Adipocyte (in vitro differentiated cells): ENCODE measurements at regions not wholly inside any gene's neighbourhood (a gene's known extent, or its start where the extent isn't known, plus 50 kb on each side); places are given as distances from the start of the nearest gene placed in this dataset.

Experiments used
- DNase-seq: peaks from one replicate; pipeline ENCODE4 v3.0.0-alpha.2; 2015; ENCODE audit warnings: low read depth
- H3K27me3 ChIP-seq: replicated peaks from 2 replicates; pipeline ENCODE4 v1.7.0; 2013; ENCODE audit warnings: mild to moderate bottlenecking, low read length, moderate library complexity; ENCODE audit not compliant: control insufficient read depth, insufficient read depth
- H3K36me3 ChIP-seq: 2 replicates; pipeline ENCODE4 v1.7.0; 2013; ENCODE audit warnings: low read length, mild to moderate bottlenecking, moderate library complexity; ENCODE audit not compliant: control insufficient read depth, insufficient read depth, severe bottlenecking
- H3K4me1 ChIP-seq: 2 replicates; pipeline ENCODE4 v1.7.0; 2013; ENCODE audit warnings: mild to moderate bottlenecking, low read length, moderate library complexity; ENCODE audit not compliant: control insufficient read depth, insufficient read depth
- H3K4me3 ChIP-seq: 2 replicates; pipeline ENCODE4 v1.7.0; 2013; ENCODE audit warnings: mild to moderate bottlenecking, low read length, moderate library complexity
- H3K9ac ChIP-seq: 2 replicates; pipeline ENCODE4 v1.7.0; 2013; ENCODE audit warnings: mild to moderate bottlenecking, low read length, moderate library complexity
- H3K9me3 ChIP-seq: 2 replicates; pipeline ENCODE4 v1.7.0; 2013; ENCODE audit warnings: mild to moderate bottlenecking, low read length, moderate library complexity; ENCODE audit not compliant: control insufficient read depth

GRCh38 chr14:26856876-26857518 lies 259.2 kb upstream of the NOVA1 start:
- no peaks in the 10 kb centered on the region for H3K27me3 ChIP-seq
- H3K9ac ChIP-seq, result peak overlapping the region; percentile 11
- H3K36me3 ChIP-seq, result no peaks in the 10 kb centered on the region
- H3K9me3 ChIP-seq, result no peaks in the 10 kb centered on the region
- DNase-seq, result peak; percentile 7
- H3K4me1 ChIP-seq, result peaks cover 19% of the 10 kb centered on the region
- H3K4me3 ChIP-seq, result no peak overlapping the region

DNA sequence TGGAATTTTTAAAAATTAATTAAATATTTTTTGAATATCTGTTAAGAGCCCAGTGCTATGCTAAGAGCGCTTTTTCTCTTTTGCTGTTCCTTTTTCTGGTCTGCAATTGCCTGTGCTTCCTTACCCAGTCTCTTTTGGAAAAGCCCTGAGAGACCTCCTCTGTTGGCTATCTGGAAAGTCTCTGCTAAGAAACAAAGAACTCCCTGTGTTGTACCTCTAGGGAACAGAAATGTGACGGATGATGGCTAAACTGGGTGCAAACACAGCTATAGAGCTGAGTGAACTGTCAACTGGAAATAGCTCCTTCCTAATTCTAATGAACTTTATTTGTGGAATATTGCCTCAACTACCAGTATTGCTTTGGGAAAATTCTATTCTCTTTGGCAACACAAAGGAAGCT lies 261.6 kb upstream of the NOVA1 start:
- Histone ChIP-seq H3K4me3 (no peak overlapping the region), H3K4me1 (peaks cover 19% of the 10 kb centered on the region), H3K27me3 (no peaks in the 10 kb centered on the region), H3K9me3 (no peaks in the 10 kb centered on the region), H3K9ac (no peak overlapping the region), H3K36me3 (no peaks in the 10 kb centered on the region)
- DNase-seq, result no peak

DNA sequence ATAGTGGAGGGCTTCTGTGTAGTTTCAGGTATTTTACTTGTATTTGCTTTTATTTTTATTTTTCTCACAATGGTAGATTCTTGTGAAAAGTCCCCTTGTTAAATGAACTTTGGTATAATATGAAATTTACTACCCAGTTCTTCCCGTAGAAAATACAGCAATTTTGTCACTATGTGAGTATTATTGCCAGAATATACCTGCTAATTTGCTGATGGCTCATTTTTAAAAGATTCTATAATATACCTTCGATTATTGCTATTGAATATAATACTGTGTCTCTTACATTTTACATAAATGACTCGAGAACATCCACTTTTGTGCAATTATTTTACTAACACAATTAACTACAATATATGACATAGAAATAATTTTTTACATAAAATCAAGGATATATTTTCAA lies 262.3 kb upstream of the NOVA1 start:
- H3K4me3 ChIP-seq, result no peak overlapping the region
- no peaks in the 10 kb centered on the region for H3K27me3 ChIP-seq
- H3K9me3 ChIP-seq, result no peaks in the 10 kb centered on the region
- peaks cover 15% of the 10 kb centered on the region for H3K4me1 ChIP-seq
- no peaks in the 10 kb centered on the region for H3K36me3 ChIP-seq
- no peak overlapping the region for H3K9ac ChIP-seq
- no peak for DNase-seq

DNA sequence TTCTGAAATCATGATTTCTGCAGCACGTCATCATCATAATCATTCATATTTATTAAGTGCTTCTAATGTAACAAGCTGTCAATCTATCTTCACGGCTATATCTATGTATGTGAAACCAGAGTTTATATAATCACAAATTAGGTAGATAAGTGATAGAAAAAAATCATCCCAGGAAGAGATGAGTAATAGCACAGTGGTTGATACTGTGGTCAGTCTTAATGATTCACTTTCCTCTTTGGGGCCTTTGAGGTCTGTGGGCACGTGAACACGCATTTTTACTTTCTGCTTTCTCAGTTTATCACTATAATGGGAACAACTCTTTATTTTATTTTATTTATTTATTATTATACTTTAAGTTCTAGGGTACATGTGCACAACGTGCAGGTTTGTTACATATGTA lies 265.9 kb upstream of the NOVA1 start:
- no peaks in the 10 kb centered on the region for H3K36me3 ChIP-seq
- H3K27me3 ChIP-seq, result no peaks in the 10 kb centered on the region
- H3K4me3 ChIP-seq, result no peak overlapping the region
- DNase-seq, result no peak
- no peak overlapping the region for H3K9ac ChIP-seq
- peaks cover 7% of the 10 kb centered on the region for H3K4me1 ChIP-seq
- H3K9me3 ChIP-seq, result no peaks in the 10 kb centered on the region

- Histone ChIP-seq H3K27me3 (no peaks in the 10 kb centered on the region), H3K4me1 (peaks cover 18% of the 10 kb centered on the region), H3K9ac (no peak overlapping the region), H3K9me3 (no peaks in the 10 kb centered on the region), H3K4me3 (no peak overlapping the region), H3K36me3 (no peaks in the 10 kb centered on the region)
- no peak for DNase-seq
These were observed 268.9 kb upstream of the NOVA1 start for GRCh38 chr14:26866721-26867120.

DNA sequence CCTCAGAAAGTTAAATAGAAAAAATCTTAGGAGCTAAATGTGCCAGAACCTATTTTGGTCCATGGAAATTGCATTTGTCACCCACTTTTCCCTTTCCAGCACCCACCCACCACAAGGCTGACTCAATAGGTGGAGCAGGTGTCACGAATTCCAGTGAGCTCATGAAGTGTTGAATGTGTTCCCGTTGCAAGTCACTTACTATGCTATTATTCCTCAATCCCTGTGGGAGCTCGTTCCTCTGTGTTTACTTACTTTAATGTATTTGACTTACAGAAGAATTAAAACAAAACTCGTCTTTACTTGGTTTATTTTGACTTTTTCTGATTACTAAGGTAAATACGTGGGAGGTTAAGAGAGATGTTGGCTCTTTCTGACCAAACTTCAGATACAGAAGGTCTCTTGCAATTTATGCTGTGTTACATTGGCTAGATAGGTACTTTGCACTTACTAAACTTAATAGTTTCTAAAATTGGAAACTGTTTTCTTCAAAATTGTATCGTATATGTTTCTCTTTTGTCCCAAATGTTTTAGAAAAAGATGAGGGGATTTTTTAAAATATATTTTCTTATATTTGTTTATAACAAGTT lies 269.4 kb upstream of the NOVA1 start:
- Histone ChIP-seq H3K36me3 (no peaks in the 10 kb centered on the region), H3K9ac (no peak overlapping the region), H3K4me1 (peaks cover 18% of the 10 kb centered on the region), H3K9me3 (no peaks in the 10 kb centered on the region), H3K27me3 (no peaks in the 10 kb centered on the region), H3K4me3 (peak overlapping the region; percentile 32)
- DNase-seq, result no peak

DNA sequence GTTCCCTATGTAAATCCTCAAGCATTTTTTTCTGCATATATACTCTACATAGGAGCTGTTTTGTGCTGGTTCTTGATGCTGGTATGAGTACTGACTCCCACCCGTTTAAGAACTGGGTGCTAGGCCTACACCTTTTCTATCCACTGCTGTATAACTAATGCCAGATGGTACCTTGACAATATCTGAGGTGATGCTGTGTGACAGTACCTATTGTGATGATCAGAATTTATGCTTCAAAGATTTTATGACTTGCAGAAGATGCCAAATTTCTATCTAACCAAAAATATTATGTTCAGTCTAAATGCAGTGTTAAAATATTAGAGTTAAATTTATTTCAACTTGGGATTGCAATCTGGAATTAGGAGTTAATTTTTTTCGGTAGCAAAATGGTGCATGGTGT lies 272.3 kb upstream of the NOVA1 start:
- no peaks in the 10 kb centered on the region for H3K9me3 ChIP-seq
- no peak overlapping the region for H3K4me3 ChIP-seq
- no peak for DNase-seq
- H3K9ac ChIP-seq, result no peak overlapping the region
- peaks cover 21% of the 10 kb centered on the region for H3K4me1 ChIP-seq
- H3K36me3 ChIP-seq, result no peaks in the 10 kb centered on the region
- no peaks in the 10 kb centered on the region for H3K27me3 ChIP-seq

GRCh38 chr14:26870722-26871617 lies 273.1 kb upstream of the NOVA1 start:
- no peak for DNase-seq
- H3K4me1 ChIP-seq, result peaks cover 21% of the 10 kb centered on the region
- H3K9me3 ChIP-seq, result no peaks in the 10 kb centered on the region
- H3K9ac ChIP-seq, result no peak overlapping the region
- no peak overlapping the region for H3K4me3 ChIP-seq
- no peaks in the 10 kb centered on the region for H3K36me3 ChIP-seq
- no peaks in the 10 kb centered on the region for H3K27me3 ChIP-seq

DNA sequence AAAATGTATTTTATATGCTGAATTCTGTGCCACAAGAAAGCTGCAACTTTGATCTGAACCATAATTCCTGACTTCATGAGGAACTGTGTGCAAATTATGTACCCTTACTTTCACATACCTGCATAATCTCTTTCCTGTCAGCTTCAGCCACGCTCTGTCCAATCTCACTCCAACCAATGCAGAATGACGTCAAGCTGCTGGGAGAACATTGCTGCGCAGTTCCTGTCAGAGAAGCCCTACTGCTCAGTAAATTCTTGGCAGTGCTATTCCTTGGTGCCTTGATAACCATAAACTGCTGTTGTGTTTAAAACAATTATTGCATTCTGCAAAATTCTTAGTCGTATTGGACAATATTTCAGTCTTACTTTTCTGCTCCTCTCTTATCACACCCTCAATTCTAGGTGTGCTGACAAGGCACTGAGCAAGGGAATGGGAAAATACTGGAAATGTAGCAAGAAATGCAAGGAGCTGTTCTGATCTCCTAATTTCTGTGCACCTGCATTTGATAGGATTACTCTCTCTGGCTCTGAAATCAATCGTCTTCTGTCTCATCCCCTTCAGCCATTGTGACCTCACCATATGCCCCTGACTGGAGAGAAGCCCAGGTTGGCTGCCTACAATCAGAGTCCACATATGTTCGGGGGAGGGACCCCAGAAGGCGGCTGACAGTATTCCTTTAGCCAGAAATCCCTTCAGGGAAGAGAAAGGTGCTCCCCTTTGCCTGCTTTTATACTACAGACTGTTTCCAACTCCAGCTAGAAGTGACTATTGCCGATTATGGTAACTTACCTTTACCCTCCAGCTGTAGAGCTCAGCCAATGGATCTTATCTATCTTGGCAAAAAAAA lies 274.9 kb upstream of the NOVA1 start:
- no peaks in the 10 kb centered on the region for H3K36me3 ChIP-seq
- no peaks in the 10 kb centered on the region for H3K27me3 ChIP-seq
- H3K4me1 ChIP-seq, result peaks cover 14% of the 10 kb centered on the region
- no peaks in the 10 kb centered on the region for H3K9me3 ChIP-seq
- no peak overlapping the region for H3K4me3 ChIP-seq
- H3K9ac ChIP-seq, result no peak overlapping the region
- DNase-seq, result peak; percentile 8

- no peaks in the 10 kb centered on the region for H3K36me3 ChIP-seq
- H3K4me1 ChIP-seq, result peaks cover 14% of the 10 kb centered on the region
- H3K9me3 ChIP-seq, result no peaks in the 10 kb centered on the region
- no peak overlapping the region for H3K9ac ChIP-seq
- H3K4me3 ChIP-seq, result no peak overlapping the region
- H3K27me3 ChIP-seq, result no peaks in the 10 kb centered on the region
- DNase-seq, result no peak
These were observed 275.6 kb upstream of the NOVA1 start for GRCh38 chr14:26873362-26873960.
